Pancreas (tissue), 10 donors: ENCODE measurements at regions not wholly inside any gene's neighbourhood (a gene's known extent, or its start where the extent isn't known, plus 50 kb on each side); places are given as distances from the start of the nearest gene placed in this dataset.

Source experiments
- ATAC-seq, 4 donors: fragments of 200-7000 bp; cut with Tn5 transposase; one replicate each; pipeline versions ENCODE4 v1.8.0 to v1.9.1; 2020; ENCODE audit warnings: mild to moderate bottlenecking in 4 of 4, moderate library complexity in 4 of 4
- DNase-seq, 6 donors: peaks; one replicate each; pipeline ENCODE4 v3.0.0-alpha.2; 2020
- FAIRE-seq: peaks from 2 replicates; lab custom pipeline; 2012; peaks lifted over from hg19 to GRCh38; lab: Jason Lieb, UNC
- H3K27ac ChIP-seq, 4 donors: fragments of 200-600 bp; sonication (generic); 1 replicate in 3 of 4; 2 replicates in 1 of 4; pipeline versions ENCODE4 v1.5.0 to v1.8.0; 2020
- H3K27me3 ChIP-seq, 4 donors: fragments of 200-600 bp; one replicate each; pipeline ENCODE4 v1.8.0; 2021
- H3K36me3 ChIP-seq, 3 donors: fragments of 200-600 bp; sonication (generic) in 1 of 3; one replicate each; pipeline versions ENCODE4 v1.5.0 to v1.8.0; 2020 to 2021
- H3K4me1 ChIP-seq, 3 donors: fragments of 200-600 bp; one replicate each; pipeline ENCODE4 v1.8.0; 2021
- H3K4me3 ChIP-seq, 4 donors: fragments of 200-600 bp; sonication (generic) in 2 of 4; one replicate each; pipeline versions ENCODE4 v1.5.0 to v1.8.0; 2020 to 2021
- H3K9me3 ChIP-seq, 4 donors: fragments of 200-600 bp; one replicate each; pipeline ENCODE4 v1.8.0; 2021
- whole genome bisulfite sequencing, 2 donors: extraction: QIAGEN DNeasy Blood & Tissue Kit; methylation state at CpG; one replicate each; pipeline ENCODE4 v1.1.7; 2013; 5-methylcytosine and 5-hydroxymethylcytosine counted together
- intact Hi-C, 3 donors: fragments of 100-400 bp; cut with DNase I; formaldehyde crosslinking; loops; one replicate each; pipeline versions ENCODE4 v1.11.1 to v1.14.2; 2022
- TF ChIP-seq, protein P1 (sequence below), 4 donors: fragments of 200-600 bp; sonication (generic) in 3 of 4; IDR thresholded peaks; one replicate each; pipeline versions ENCODE4 v1.5.0 to v1.8.0; 2021; ENCODE audit warnings: antibody characterized with exemption in 4 of 4
- donor health status: healthy with polysubstance abuse.
- donor health status: DM: no; HTN: no; CAD: no; lungs with moderate emphysema.
- donor health status: DM: no; HTN: no; CAD: no.
- donor health status: control.
- donor health status: control.
- donor health status: Bipolar disorder and iron deficiency.
- donor health status: DM: yes; HTN: yes; CAD: no.
- donor health status: DM: no; HTN: no; CAD: no.
- donor health status: DM: no; HTN: no; CAD: no.
- donor health status: DM: yes; HTN: yes; CAD: no.

DNA sequence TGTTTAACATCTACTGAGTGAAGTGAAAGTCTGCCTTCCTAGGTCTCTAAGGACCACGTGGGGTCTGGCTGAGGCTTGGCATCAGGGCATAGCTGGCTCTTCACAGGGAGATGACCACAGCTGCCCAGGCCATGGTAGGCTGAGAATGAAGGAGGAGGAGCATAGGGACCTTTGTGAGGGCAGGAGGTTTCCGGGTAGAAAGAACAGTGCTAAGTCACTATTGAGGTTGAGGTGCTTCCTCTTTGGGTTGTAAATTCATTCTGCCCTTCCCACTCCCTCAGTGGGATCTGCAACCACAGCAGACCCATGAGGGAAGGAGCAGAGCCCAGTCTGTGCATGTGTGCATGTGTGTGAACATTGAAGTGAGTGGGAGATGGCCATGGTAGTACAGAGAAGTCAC lies 909.6 kb downstream of the VRK1 start:
- H3K36me3 ChIP-seq = no peaks in the 10 kb centered on the region
- WGBS, 2 donors = 43 to 61% methylated on average over 2 of the region's 2 CpGs

DNA sequence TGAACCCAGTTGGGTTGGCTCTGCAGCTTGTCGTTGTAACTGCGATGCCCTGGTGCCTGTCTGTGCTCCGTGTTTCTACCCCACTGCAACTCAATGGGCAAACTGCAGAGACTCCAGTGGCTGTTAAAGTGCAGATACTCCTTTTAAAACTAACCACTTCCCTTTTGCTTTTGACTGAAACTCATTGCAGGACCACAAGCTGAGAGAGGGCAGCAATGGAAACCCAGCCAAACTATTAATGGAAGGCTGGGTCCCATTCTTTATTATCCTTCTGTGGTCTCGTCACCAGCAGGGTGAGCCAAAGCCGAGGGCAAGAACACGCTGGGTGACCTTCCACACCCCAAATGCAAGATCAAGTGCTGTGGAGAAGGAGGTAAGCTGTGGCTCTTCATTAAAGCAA lies 910.4 kb downstream of the VRK1 start:
- ATAC-seq = no peak
- intact Hi-C loops = no loop called here
- 49 to 57% methylated on average over 6 of the region's 6 CpGs for WGBS, 2 donors

More for the DNA sequence above, 909.6 kb downstream of the VRK1 start:
- H3K4me3 ChIP-seq = no peak overlapping the region
- DNase-seq (no peak), FAIRE-seq (no peak), ATAC-seq (peak in 1 of 4 donors; percentile 18)
- H3K9me3 ChIP-seq = no peaks in the 10 kb centered on the region
- TF ChIP-seq, protein P1, sequence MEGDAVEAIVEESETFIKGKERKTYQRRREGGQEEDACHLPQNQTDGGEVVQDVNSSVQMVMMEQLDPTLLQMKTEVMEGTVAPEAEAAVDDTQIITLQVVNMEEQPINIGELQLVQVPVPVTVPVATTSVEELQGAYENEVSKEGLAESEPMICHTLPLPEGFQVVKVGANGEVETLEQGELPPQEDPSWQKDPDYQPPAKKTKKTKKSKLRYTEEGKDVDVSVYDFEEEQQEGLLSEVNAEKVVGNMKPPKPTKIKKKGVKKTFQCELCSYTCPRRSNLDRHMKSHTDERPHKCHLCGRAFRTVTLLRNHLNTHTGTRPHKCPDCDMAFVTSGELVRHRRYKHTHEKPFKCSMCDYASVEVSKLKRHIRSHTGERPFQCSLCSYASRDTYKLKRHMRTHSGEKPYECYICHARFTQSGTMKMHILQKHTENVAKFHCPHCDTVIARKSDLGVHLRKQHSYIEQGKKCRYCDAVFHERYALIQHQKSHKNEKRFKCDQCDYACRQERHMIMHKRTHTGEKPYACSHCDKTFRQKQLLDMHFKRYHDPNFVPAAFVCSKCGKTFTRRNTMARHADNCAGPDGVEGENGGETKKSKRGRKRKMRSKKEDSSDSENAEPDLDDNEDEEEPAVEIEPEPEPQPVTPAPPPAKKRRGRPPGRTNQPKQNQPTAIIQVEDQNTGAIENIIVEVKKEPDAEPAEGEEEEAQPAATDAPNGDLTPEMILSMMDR (IDR thresholded peaks at IDR 0.05) = no peak
- intact Hi-C loops = no loop called here
- no peaks in the 10 kb centered on the region for H3K27me3 ChIP-seq
- no peak overlapping the region for H3K27ac ChIP-seq
- no peaks in the 10 kb centered on the region for H3K4me1 ChIP-seq

GRCh38 chr14:97709552-97709951 lies 912.4 kb downstream of the VRK1 start:
- DNase-seq (no peak), ATAC-seq (no peak), FAIRE-seq (no peak)
- intact Hi-C loops = no loop called here
- Histone ChIP-seq H3K27me3 (no peaks in the 10 kb centered on the region), H3K27ac (no peak overlapping the region), H3K4me1 (no peaks in the 10 kb centered on the region), H3K4me3 (no peak overlapping the region), H3K36me3 (no peaks in the 10 kb centered on the region), H3K9me3 (no peaks in the 10 kb centered on the region)
- TF ChIP-seq, protein P1 (IDR thresholded peaks at IDR 0.05) = no peak
- WGBS, 2 donors = 61 to 64% methylated on average over 6 of the region's 6 CpGs

More for the DNA sequence above, 910.4 kb downstream of the VRK1 start:
- TF ChIP-seq, protein P1 (IDR thresholded peaks at IDR 0.05) = no peak
- no peak overlapping the region for H3K27ac ChIP-seq
- no peaks in the 10 kb centered on the region for H3K27me3 ChIP-seq
- DNase-seq (no peak), FAIRE-seq (no peak)
- H3K4me3 ChIP-seq = no peak overlapping the region
- H3K4me1 ChIP-seq = no peaks in the 10 kb centered on the region
- no peaks in the 10 kb centered on the region for H3K9me3 ChIP-seq
- H3K36me3 ChIP-seq = no peaks in the 10 kb centered on the region

GRCh38 chr14:97710726-97711125 lies 913.5 kb downstream of the VRK1 start:
- TF ChIP-seq, protein P1 (IDR thresholded peaks at IDR 0.05) = no peak
- intact Hi-C loops = no loop called here
- H3K4me1 ChIP-seq = no peaks in the 10 kb centered on the region
- no peak overlapping the region for H3K4me3 ChIP-seq
- H3K27me3 ChIP-seq = no peaks in the 10 kb centered on the region
- H3K27ac ChIP-seq = no peak overlapping the region
- DNase-seq (no peak), FAIRE-seq (no peak), ATAC-seq (no peak)
- H3K36me3 ChIP-seq = no peaks in the 10 kb centered on the region
- no peaks in the 10 kb centered on the region for H3K9me3 ChIP-seq
- 61 to 75% methylated on average over 2 of the region's 2 CpGs for WGBS, 2 donors

- Histone ChIP-seq H3K36me3 (no peaks in the 10 kb centered on the region), H3K27ac (no peak overlapping the region), H3K4me3 (no peak overlapping the region), H3K4me1 (no peaks in the 10 kb centered on the region), H3K9me3 (no peaks in the 10 kb centered on the region), H3K27me3 (no peaks in the 10 kb centered on the region)
- no peak for DNase-seq
- TF ChIP-seq, protein P1 (IDR thresholded peaks at IDR 0.05) = no peak
- intact Hi-C loops = no loop called here
- FAIRE-seq = no peak
- ATAC-seq = no peak
Measured at GRCh38 chr14:97712471-97712870, 915.3 kb downstream of the VRK1 start.
